Activated CD4-positive, alpha-beta T cell treated with anti-CD3 and anti-CD28 coated beads for 36 hours (primary cell): ENCODE measurements at regions not wholly inside any gene's neighbourhood (a gene's known extent, or its start where the extent isn't known, plus 50 kb on each side); places are given as distances from the start of the nearest gene placed in this dataset.

Experiments used
- ATAC-seq: fragments of 200-7000 bp; cut with Tn5 transposase; one replicate; pipeline ENCODE4 v1.10.0; 2021; ENCODE audit warnings: mild to moderate bottlenecking, moderate library complexity
- CTCF ChIA-PET: fragments of 350-600 bp; sonication (Branson Sonifier 250); formaldehyde crosslinking; loops from one replicate; lab custom pipeline; 2021; ENCODE audit warnings: antibody characterized with exemption; lab: Charles Lee
- POLR2A ChIA-PET: fragments of 350-600 bp; sonication (Branson Sonifier 250); formaldehyde crosslinking; loops from one replicate; lab custom pipeline; 2021; ENCODE audit warnings: antibody characterized with exemption, inconsistent platforms; lab: Charles Lee
- DNase-seq: peaks from one replicate; pipeline ENCODE4 v3.0.0-alpha.2; 2020
- H3K27ac Mint-ChIP-seq: one replicate; pipeline ENCODE4 v1.8.0; 2021; ENCODE audit warnings: mixed read lengths
- H3K27me3 Mint-ChIP-seq: one replicate; pipeline ENCODE4 v1.8.0; 2021; ENCODE audit warnings: mixed read lengths
- H3K36me3 Mint-ChIP-seq: one replicate; pipeline ENCODE4 v1.8.0; 2021; ENCODE audit warnings: low read depth, mixed read lengths
- H3K4me1 Mint-ChIP-seq: one replicate; pipeline ENCODE4 v1.8.0; 2021; ENCODE audit warnings: mixed read lengths
- H3K4me3 Mint-ChIP-seq: one replicate; pipeline ENCODE4 v1.8.0; 2021; ENCODE audit warnings: mild to moderate bottlenecking, moderate library complexity, mixed read lengths
- H3K9me3 Mint-ChIP-seq: one replicate; pipeline ENCODE4 v1.8.0; 2021; ENCODE audit warnings: low read depth, mixed read lengths
- intact Hi-C, 2 experiments: fragments of 100-400 bp; cut with DNase I in 1 of 2; cut with micrococcal nuclease in 1 of 2; formaldehyde crosslinking; loops; one replicate each; pipeline versions ENCODE4 v1.14.2 to v1.15.1; 2022 to 2024; cut with DNase I, micrococcal nuclease

DNA sequence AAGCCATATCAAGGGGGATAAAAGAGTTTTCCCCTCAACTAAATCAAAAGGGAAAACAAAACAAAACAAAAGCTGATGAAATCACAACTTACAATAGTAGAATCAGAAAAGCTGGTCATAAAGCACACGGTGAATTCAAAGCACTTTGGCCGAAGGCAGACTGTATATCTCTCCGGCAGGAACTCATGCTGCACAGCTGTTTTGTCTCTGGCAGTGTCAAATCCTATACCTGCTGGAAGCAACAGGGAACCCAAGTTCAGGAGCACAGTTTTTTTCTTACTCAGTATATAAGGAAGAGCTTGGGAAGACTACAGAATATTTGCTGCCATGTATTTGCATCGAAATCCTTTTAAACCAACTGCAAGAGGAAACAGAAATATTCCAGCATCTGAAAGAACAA, 213.7 kb downstream of the RFC3 start:
- H3K4me3 Mint-ChIP-seq = no peak overlapping the region
- ATAC-seq (no peak), DNase-seq (no peak)
- H3K36me3 Mint-ChIP-seq = no peaks in the 10 kb centered on the region
- no peak overlapping the region for H3K27ac Mint-ChIP-seq
- no peaks in the 10 kb centered on the region for H3K27me3 Mint-ChIP-seq
- intact Hi-C loops = no loop called here
- ChIA-PET POLR2A (no interaction called here), CTCF (no interaction called here)
- H3K4me1 Mint-ChIP-seq = no peaks in the 10 kb centered on the region
- peaks cover 12% of the 10 kb centered on the region for H3K9me3 Mint-ChIP-seq

DNA sequence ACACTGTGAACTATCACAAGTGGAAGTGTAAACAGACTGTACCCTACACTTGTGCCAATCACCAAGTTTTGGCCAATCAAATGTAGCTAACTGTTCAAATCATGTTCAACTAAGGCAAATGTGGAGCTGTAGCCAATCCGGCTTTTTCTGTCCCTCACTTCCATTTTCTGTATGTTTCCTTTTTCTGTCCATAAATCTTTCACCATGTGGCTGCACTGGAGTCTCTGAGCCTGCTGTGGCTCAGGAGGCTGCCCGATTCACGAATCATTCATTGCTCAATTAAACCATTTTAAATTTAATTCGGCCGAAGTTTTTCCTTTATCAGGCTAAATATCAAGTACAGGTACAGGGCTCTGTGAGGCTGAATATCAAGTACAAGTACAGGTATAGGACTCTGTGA, 216.5 kb downstream of the RFC3 start:
- ATAC-seq = no peak
- ChIA-PET POLR2A (no interaction called here), CTCF (interaction anchor here (0.7 kb wide), 1 partner anchor 1996 kb away, joined by 3 read pairs; no protein-coding TSS in a partner anchor)
- no peaks in the 10 kb centered on the region for H3K4me1 Mint-ChIP-seq
- no peak overlapping the region for H3K27ac Mint-ChIP-seq
- no peaks in the 10 kb centered on the region for H3K36me3 Mint-ChIP-seq
- H3K27me3 Mint-ChIP-seq = no peaks in the 10 kb centered on the region
- DNase-seq = no peak
- H3K9me3 Mint-ChIP-seq = peaks cover 6% of the 10 kb centered on the region
- intact Hi-C loops = no loop called here
- H3K4me3 Mint-ChIP-seq = no peak overlapping the region

DNA sequence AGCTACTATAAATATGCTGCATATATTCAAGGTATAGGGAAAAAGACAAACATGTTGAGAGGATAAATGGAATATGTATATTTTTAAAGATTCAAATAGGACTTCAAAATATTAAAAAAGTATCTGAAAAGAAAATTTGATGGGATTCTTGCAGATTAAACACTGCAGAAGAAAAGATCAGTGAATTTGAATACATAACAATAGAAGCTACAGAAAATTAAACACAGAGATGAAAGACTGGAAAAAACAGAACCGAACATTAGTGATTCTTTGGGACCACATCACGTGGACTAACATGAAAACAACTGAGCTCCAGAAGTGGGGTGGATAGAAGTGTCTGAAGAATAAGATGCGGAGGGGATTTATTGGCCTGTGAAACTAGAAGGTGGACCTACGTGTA, 217.2 kb downstream of the RFC3 start:
- H3K36me3 Mint-ChIP-seq = no peaks in the 10 kb centered on the region
- ChIA-PET CTCF (interaction anchor here (0.7 kb wide), 1 partner anchor 1995 kb away, joined by 3 read pairs; no protein-coding TSS in a partner anchor), POLR2A (no interaction called here)
- H3K9me3 Mint-ChIP-seq = no peaks in the 10 kb centered on the region
- peaks cover 2% of the 10 kb centered on the region for H3K27me3 Mint-ChIP-seq
- DNase-seq = no peak
- H3K4me3 Mint-ChIP-seq = no peak overlapping the region
- intact Hi-C loops = no loop called here
- no peak for ATAC-seq
- no peaks in the 10 kb centered on the region for H3K4me1 Mint-ChIP-seq
- no peak overlapping the region for H3K27ac Mint-ChIP-seq

DNA sequence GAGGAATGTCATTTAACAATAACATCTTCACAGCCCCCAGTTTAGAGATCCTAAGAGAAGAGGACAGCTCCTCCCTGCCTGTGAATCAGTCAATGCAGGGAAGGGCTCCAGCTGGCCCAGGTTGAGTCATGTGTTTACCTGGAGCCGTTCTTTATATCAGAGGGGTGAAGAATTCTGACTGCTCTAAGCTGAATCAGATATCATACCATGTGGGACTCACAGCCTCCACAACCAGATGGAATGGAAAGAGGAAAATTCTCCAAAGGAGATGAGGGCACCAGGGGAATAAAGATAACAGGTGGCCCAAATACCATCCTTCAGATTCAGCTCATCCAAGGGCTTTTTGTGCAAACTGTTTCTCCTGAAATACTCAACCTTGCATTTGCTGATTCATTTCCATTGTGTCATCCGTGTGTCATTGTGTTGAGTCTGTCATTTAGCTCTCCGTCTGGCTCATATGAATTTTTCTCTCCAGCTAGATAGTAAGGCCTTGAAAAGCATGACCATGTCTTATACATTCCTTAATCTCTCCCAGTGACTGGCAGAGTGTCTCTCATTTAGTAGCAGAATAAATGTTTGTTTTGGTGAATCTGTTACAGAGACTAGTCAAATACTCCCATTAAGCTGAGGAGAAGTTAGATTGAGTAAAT, 217.9 kb downstream of the RFC3 start:
- no peak for DNase-seq
- no peak for ATAC-seq
- Mint-ChIP-seq H3K27me3 (peaks cover 2% of the 10 kb centered on the region), H3K36me3 (no peaks in the 10 kb centered on the region), H3K27ac (no peak overlapping the region), H3K4me3 (no peak overlapping the region), H3K4me1 (no peaks in the 10 kb centered on the region), H3K9me3 (no peaks in the 10 kb centered on the region)
- ChIA-PET POLR2A (no interaction called here), CTCF (no interaction called here)
- intact Hi-C loops = no loop called here

DNA sequence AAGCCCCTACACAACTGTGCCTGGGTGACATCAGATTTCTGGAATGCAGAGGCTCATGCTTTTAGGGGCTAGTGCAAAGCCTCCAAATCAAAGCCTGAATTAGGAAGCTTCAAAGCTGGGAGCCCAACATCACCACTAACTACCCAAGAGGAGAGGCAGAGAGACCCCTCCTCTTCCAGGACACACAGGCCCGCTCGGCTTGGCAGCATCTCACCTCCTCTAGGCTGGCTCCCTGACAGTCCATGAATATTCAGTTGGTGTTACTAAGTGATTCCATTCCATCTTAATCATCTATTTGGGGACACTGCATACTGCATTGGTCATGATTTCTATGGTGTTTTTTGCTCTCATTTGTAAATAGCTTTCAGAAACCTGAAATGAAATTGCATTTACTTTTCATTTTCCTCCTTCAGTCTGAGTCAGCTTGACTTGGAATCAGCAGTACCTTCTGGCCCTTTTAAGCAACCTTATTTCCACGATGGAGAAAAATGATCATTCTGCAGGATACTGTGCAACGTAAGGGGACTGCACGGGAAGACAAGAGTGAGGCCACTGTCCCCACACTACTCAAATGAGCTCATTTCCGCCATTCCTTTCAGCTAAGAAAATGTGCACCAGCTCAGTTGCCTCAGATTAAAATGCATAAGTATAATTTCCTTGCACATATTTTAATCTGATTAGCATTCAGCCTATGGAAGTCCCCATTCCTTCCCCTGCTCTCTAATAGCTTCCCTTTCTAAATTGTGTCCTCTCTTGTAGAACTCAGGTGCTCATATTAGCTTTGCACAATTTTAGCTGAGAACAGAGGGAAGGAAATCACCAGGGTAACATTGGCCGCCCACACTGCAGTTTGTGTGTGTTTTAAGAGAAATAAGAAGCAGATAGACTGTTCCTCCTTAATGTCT, 219.9 kb downstream of the RFC3 start:
- Mint-ChIP-seq H3K4me1 (no peaks in the 10 kb centered on the region), H3K27ac (no peak overlapping the region), H3K36me3 (no peaks in the 10 kb centered on the region), H3K4me3 (no peak overlapping the region), H3K9me3 (no peaks in the 10 kb centered on the region), H3K27me3 (peaks cover 3% of the 10 kb centered on the region)
- POLR2A ChIA-PET = no interaction called here
- DNase-seq (no peak), ATAC-seq (no peak)
- CTCF ChIA-PET = interaction anchor here (1.2 kb wide), 1 partner anchor 1121 kb away, joined by 3 read pairs; no protein-coding TSS in a partner anchor
- intact Hi-C loops = no loop called here

DNA sequence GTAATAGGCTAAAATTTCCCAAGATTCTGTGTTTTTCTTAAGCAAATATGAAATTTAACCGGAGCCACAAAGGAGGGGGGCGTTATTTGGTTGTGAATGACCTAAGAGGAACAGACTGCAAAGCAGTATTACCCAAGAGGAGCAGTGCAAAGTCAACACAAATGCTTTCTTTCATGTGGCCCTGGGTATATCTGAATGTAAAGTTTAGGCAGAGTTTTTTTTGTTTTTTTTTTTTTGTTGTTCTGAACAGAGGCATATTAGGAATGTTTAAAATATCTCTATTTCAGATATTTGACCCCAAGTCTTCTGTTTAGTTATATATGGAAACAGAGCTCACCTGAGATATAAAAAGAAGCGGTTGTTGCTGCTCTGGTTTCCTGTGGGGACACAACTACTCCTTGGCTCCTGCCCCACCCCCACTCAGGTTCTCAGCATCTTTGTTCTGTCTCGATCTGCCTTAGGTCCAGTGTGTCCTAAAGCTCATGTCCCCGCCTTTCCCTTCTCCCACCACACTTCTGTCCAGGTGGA, 220.7 kb downstream of the RFC3 start:
- intact Hi-C loops = no loop called here
- peaks cover 3% of the 10 kb centered on the region for H3K27me3 Mint-ChIP-seq
- CTCF ChIA-PET = no interaction called here
- no peak overlapping the region for H3K27ac Mint-ChIP-seq
- no peaks in the 10 kb centered on the region for H3K36me3 Mint-ChIP-seq
- no peak overlapping the region for H3K4me3 Mint-ChIP-seq
- H3K4me1 Mint-ChIP-seq = no peaks in the 10 kb centered on the region
- ATAC-seq (no peak), DNase-seq (no peak)
- POLR2A ChIA-PET = no interaction called here
- no peaks in the 10 kb centered on the region for H3K9me3 Mint-ChIP-seq

DNA sequence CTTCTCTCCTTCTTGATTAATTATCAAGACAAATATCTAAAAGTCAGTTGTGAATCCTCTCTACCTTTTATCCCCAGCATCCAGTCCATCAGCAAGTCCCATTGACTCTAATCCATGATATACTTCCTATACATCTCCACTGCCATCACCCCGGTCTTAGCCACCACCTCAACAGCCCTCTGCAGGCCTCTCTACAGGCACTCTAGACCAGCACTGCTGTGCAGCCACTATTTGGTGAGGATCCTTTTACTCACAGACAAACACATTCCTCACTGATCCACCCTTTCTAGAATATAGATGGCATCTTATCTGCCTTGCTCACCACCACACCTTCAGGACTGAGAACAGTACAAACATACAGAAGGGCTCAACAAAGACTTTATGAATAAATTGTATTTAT, 221.7 kb downstream of the RFC3 start:
- H3K9me3 Mint-ChIP-seq = no peaks in the 10 kb centered on the region
- POLR2A ChIA-PET = no interaction called here
- intact Hi-C loops = no loop called here

DNA sequence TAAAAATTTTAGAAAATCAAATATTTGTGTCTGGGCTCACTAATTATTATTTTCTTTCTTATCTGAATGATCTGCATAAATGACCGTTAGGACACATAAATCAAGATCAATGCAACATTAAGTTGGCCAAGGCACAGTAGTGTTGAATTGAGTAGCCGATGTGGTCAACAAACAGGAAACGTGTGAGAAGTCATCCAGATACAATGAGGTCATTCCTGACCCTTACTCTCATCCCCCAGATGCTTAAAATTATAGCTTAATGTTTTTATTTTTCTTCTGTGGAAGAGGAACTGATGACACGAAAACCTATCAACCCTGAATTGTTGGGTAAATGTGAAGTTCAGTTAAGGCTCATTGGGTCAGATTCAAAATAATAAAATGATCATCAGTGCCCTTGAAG, 222.9 kb downstream of the RFC3 start:
- no peaks in the 10 kb centered on the region for H3K9me3 Mint-ChIP-seq
- ATAC-seq = no peak
- intact Hi-C loops = no loop called here

More for the DNA sequence above, 221.7 kb downstream of the RFC3 start:
- Mint-ChIP-seq H3K4me3 (no peak overlapping the region), H3K4me1 (no peaks in the 10 kb centered on the region), H3K36me3 (no peaks in the 10 kb centered on the region), H3K27me3 (peaks cover 3% of the 10 kb centered on the region), H3K27ac (no peak overlapping the region)
- CTCF ChIA-PET = no interaction called here
- no peak for ATAC-seq
- DNase-seq = no peak

DNA sequence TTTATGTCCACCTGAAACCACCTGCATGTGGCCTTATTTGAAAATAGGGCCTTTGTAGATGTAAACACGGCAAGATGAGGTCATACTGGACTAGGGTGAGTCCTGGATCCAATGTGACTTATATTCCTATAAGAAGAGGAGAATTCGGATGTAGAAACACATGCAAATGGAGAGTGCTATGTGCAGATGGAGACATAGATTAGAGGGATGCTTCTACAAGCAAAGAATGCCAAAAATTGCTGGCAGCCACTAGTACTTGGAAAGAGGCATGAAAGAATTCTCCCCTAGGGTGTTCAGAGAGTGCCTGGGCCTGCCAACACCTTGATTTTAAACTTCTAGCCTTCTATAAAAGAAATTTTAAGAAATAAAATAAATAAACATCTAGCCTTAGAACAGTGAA, 226.1 kb downstream of the RFC3 start:
- intact Hi-C loops = no loop called here
- POLR2A ChIA-PET = no interaction called here
- DNase-seq = no peak
- no peaks in the 10 kb centered on the region for H3K36me3 Mint-ChIP-seq
- no peak for ATAC-seq
- H3K4me1 Mint-ChIP-seq = no peaks in the 10 kb centered on the region
- H3K27ac Mint-ChIP-seq = no peak overlapping the region
- peaks cover 3% of the 10 kb centered on the region for H3K27me3 Mint-ChIP-seq
- CTCF ChIA-PET = no interaction called here
- H3K9me3 Mint-ChIP-seq = no peaks in the 10 kb centered on the region
- H3K4me3 Mint-ChIP-seq = no peak overlapping the region

More for the DNA sequence above, 222.9 kb downstream of the RFC3 start:
- no peak for DNase-seq
- POLR2A ChIA-PET = no interaction called here
- CTCF ChIA-PET = interaction anchor here (0.6 kb wide), 1 partner anchor 345 kb away, joined by 3 read pairs; no protein-coding TSS in a partner anchor
- Mint-ChIP-seq H3K27ac (no peak overlapping the region), H3K36me3 (no peaks in the 10 kb centered on the region), H3K4me3 (no peak overlapping the region), H3K4me1 (no peaks in the 10 kb centered on the region), H3K27me3 (peaks cover 3% of the 10 kb centered on the region)

DNA sequence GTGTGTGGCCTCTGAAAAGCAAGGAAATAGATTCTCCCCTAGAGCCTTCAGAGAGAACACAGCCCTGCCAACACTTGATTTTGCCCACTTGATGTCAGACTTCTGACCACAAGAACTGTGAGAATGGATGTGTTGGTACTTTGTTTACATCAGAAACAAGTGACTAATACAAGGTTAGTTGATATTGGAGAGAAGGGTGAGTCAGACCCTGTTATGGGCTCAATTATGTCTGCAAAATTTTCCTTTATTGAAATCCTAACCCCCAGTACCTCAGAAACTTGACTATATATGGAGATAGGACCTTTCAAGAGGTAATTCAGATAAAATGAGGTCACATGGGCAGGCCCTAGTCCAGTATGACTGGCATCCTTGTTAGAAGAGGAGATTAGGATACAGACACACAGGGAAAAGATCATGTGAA, 226.7 kb downstream of the RFC3 start:
- ChIA-PET POLR2A (no interaction called here), CTCF (no interaction called here)
- no peaks in the 10 kb centered on the region for H3K4me1 Mint-ChIP-seq
- no peaks in the 10 kb centered on the region for H3K9me3 Mint-ChIP-seq
- no peak overlapping the region for H3K27ac Mint-ChIP-seq
- DNase-seq = no peak
- intact Hi-C loops = no loop called here
- H3K36me3 Mint-ChIP-seq = no peaks in the 10 kb centered on the region
- peak; percentile 44 for ATAC-seq
- H3K27me3 Mint-ChIP-seq = peaks cover 2% of the 10 kb centered on the region
- H3K4me3 Mint-ChIP-seq = no peak overlapping the region

DNA sequence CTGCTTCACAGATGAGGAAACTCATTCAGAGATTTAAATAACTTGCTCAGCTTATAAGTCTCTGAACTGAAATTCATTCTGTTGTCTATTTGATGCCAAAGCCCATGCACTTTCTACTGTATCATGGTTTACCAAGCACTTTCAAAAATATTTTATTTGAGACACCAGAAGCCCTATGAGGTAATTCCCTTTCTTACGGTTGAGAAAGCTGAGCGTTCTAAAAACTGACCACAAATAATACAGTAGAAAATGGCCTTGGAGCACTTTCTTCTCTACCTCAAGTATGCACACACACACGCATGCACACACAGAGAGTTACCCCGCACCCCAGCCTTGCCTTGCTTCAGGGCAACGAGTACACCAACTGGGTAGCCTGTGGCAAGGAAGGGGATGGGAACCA, 228.5 kb downstream of the RFC3 start:
- Mint-ChIP-seq H3K27ac (no peak overlapping the region), H3K27me3 (peaks cover 2% of the 10 kb centered on the region), H3K4me1 (no peaks in the 10 kb centered on the region), H3K9me3 (peaks cover 4% of the 10 kb centered on the region), H3K4me3 (no peak overlapping the region), H3K36me3 (no peaks in the 10 kb centered on the region)
- ATAC-seq = no peak
- no peak for DNase-seq
- POLR2A ChIA-PET = no interaction called here
- intact Hi-C loops = no loop called here
- CTCF ChIA-PET = no interaction called here

DNA sequence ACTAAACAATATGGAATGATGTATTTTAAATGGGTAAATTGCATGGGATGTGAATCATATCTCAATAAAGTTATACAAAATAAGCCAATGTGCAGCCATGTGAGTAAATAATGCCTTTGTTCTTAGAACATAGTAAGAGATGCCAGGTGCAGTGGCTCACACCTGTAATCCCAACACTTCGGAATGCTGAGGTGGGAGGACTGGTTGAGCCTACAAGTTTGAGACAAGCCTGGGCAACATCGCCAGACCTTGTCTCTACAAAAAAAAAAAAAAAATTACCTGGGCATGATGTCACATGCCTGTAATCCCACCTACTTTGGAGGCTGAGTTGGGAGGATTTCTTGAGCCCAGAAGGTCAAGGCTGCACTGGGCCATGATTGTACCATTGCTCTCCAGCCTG, 230.7 kb downstream of the RFC3 start:
- CTCF ChIA-PET = no interaction called here
- no peak for DNase-seq
- no peak overlapping the region for H3K4me3 Mint-ChIP-seq
- intact Hi-C loops = no loop called here
- ATAC-seq = no peak
- peaks cover 4% of the 10 kb centered on the region for H3K9me3 Mint-ChIP-seq
- no peaks in the 10 kb centered on the region for H3K36me3 Mint-ChIP-seq
- no peaks in the 10 kb centered on the region for H3K27me3 Mint-ChIP-seq
- H3K27ac Mint-ChIP-seq = no peak overlapping the region
- no peaks in the 10 kb centered on the region for H3K4me1 Mint-ChIP-seq
- POLR2A ChIA-PET = no interaction called here
